H1 (cell line): ENCODE measurements at regions not wholly inside any gene's neighbourhood (a gene's known extent, or its start where the extent isn't known, plus 50 kb on each side); places are given as distances from the start of the nearest gene placed in this dataset.

Experiments
- MAFK ChIP-seq: IDR thresholded peaks from 2 replicates; pipeline ENCODE4 v1.6.1; 2012; ENCODE audit warnings: low read depth, mild to moderate bottlenecking, improper control_type of control experiment, low read length
- RAD21 ChIP-seq, 2 experiments: IDR thresholded peaks in 1 of 2; conservative IDR thresholded peaks in 1 of 2; 2 replicates each; pipeline ENCODE4 v1.6.1; 2011; ENCODE audit warnings: low read depth in 2 of 2, low read length in 2 of 2, improper control_type of control experiment in 1 of 2, inconsistent platforms in 1 of 2, mild to moderate bottlenecking in 1 of 2, moderate library complexity in 1 of 2
- SIX5 ChIP-seq: IDR thresholded peaks from 2 replicates; pipeline ENCODE4 v1.6.1; 2011; ENCODE audit warnings: mild to moderate bottlenecking, low read depth, low read length
- TF ChIP-seq, protein P1 (sequence below), 3 experiments: IDR thresholded peaks; 1 replicate in 2 of 3; 2 replicates in 1 of 3; pipeline versions ENCODE4 v1.5.1 to v1.6.1; 2011; ENCODE audit warnings: low read length in 3 of 3, mild to moderate bottlenecking in 3 of 3, inconsistent platforms in 2 of 3, low read depth in 1 of 3, moderate library complexity in 1 of 3; ENCODE audit not compliant: insufficient read depth in 1 of 3; ENCODE audit errors: control extremely low read depth in 1 of 3
- TF ChIP-seq, protein P2 (sequence below): fragments of 300-600 bp; sonication (generic); IDR thresholded peaks from 2 replicates; pipeline ENCODE4 v1.7.1; 2012; ENCODE audit warnings: low read length, moderate library complexity, mild to moderate bottlenecking, inconsistent platforms; ENCODE audit not compliant: insufficient replicate concordance

GRCh38 chr17:63247706-63248105 is 198.4 kb downstream of the CYB561 start (continued):
- TF ChIP-seq, protein P1, sequence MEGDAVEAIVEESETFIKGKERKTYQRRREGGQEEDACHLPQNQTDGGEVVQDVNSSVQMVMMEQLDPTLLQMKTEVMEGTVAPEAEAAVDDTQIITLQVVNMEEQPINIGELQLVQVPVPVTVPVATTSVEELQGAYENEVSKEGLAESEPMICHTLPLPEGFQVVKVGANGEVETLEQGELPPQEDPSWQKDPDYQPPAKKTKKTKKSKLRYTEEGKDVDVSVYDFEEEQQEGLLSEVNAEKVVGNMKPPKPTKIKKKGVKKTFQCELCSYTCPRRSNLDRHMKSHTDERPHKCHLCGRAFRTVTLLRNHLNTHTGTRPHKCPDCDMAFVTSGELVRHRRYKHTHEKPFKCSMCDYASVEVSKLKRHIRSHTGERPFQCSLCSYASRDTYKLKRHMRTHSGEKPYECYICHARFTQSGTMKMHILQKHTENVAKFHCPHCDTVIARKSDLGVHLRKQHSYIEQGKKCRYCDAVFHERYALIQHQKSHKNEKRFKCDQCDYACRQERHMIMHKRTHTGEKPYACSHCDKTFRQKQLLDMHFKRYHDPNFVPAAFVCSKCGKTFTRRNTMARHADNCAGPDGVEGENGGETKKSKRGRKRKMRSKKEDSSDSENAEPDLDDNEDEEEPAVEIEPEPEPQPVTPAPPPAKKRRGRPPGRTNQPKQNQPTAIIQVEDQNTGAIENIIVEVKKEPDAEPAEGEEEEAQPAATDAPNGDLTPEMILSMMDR (IDR thresholded peaks at IDR 0.05; ENCODE audit: control extremely low read depth in 1 of 3, insufficient read depth in 1 of 3, low read depth in 1 of 3, low read length in 3 of 3): no peak
- TF ChIP-seq RAD21 (IDR thresholded peaks at IDR 0.05 in 1 of 2, conservative IDR thresholded peaks at IDR 0.05 in 1 of 2; ENCODE audit: low read depth in 2 of 2, low read length in 2 of 2) (no peak), SIX5 (no peak), MAFK (no peak)
- TF ChIP-seq, protein P2, sequence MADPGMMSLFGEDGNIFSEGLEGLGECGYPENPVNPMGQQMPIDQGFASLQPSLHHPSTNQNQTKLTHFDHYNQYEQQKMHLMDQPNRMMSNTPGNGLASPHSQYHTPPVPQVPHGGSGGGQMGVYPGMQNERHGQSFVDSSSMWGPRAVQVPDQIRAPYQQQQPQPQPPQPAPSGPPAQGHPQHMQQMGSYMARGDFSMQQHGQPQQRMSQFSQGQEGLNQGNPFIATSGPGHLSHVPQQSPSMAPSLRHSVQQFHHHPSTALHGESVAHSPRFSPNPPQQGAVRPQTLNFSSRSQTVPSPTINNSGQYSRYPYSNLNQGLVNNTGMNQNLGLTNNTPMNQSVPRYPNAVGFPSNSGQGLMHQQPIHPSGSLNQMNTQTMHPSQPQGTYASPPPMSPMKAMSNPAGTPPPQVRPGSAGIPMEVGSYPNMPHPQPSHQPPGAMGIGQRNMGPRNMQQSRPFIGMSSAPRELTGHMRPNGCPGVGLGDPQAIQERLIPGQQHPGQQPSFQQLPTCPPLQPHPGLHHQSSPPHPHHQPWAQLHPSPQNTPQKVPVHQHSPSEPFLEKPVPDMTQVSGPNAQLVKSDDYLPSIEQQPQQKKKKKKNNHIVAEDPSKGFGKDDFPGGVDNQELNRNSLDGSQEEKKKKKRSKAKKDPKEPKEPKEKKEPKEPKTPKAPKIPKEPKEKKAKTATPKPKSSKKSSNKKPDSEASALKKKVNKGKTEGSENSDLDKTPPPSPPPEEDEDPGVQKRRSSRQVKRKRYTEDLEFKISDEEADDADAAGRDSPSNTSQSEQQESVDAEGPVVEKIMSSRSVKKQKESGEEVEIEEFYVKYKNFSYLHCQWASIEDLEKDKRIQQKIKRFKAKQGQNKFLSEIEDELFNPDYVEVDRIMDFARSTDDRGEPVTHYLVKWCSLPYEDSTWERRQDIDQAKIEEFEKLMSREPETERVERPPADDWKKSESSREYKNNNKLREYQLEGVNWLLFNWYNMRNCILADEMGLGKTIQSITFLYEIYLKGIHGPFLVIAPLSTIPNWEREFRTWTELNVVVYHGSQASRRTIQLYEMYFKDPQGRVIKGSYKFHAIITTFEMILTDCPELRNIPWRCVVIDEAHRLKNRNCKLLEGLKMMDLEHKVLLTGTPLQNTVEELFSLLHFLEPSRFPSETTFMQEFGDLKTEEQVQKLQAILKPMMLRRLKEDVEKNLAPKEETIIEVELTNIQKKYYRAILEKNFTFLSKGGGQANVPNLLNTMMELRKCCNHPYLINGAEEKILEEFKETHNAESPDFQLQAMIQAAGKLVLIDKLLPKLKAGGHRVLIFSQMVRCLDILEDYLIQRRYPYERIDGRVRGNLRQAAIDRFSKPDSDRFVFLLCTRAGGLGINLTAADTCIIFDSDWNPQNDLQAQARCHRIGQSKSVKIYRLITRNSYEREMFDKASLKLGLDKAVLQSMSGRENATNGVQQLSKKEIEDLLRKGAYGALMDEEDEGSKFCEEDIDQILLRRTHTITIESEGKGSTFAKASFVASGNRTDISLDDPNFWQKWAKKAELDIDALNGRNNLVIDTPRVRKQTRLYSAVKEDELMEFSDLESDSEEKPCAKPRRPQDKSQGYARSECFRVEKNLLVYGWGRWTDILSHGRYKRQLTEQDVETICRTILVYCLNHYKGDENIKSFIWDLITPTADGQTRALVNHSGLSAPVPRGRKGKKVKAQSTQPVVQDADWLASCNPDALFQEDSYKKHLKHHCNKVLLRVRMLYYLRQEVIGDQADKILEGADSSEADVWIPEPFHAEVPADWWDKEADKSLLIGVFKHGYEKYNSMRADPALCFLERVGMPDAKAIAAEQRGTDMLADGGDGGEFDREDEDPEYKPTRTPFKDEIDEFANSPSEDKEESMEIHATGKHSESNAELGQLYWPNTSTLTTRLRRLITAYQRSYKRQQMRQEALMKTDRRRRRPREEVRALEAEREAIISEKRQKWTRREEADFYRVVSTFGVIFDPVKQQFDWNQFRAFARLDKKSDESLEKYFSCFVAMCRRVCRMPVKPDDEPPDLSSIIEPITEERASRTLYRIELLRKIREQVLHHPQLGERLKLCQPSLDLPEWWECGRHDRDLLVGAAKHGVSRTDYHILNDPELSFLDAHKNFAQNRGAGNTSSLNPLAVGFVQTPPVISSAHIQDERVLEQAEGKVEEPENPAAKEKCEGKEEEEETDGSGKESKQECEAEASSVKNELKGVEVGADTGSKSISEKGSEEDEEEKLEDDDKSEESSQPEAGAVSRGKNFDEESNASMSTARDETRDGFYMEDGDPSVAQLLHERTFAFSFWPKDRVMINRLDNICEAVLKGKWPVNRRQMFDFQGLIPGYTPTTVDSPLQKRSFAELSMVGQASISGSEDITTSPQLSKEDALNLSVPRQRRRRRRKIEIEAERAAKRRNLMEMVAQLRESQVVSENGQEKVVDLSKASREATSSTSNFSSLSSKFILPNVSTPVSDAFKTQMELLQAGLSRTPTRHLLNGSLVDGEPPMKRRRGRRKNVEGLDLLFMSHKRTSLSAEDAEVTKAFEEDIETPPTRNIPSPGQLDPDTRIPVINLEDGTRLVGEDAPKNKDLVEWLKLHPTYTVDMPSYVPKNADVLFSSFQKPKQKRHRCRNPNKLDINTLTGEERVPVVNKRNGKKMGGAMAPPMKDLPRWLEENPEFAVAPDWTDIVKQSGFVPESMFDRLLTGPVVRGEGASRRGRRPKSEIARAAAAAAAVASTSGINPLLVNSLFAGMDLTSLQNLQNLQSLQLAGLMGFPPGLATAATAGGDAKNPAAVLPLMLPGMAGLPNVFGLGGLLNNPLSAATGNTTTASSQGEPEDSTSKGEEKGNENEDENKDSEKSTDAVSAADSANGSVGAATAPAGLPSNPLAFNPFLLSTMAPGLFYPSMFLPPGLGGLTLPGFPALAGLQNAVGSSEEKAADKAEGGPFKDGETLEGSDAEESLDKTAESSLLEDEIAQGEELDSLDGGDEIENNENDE: no peak
- TF ChIP-seq, all 59 proteins: peak for 0
